SKM-1 (cell line): ENCODE measurements at regions not wholly inside any gene's neighbourhood (a gene's known extent, or its start where the extent isn't known, plus 50 kb on each side); places are given as distances from the start of the nearest gene placed in this dataset.

Experiments
- DNase-seq: peaks from one replicate; lab custom pipeline; 2025; ENCODE audit not compliant: unreplicated experiment; lab: John Stamatoyannopoulos, UW

- DNase-seq, result no peak
These were observed 695.9 kb downstream of the EPHA4 start for GRCh38 chr2:220876080-220876824.

- DNase-seq, result no peak
These were observed 694.6 kb downstream of the EPHA4 start for GRCh38 chr2:220877491-220877890.

GRCh38 chr2:220877897-220878296 lies 694.2 kb downstream of the EPHA4 start:
- no peak for DNase-seq

- DNase-seq, result no peak
These were observed 691.2 kb downstream of the EPHA4 start for GRCh38 chr2:220880623-220881596.

GRCh38 chr2:220882507-220882906 lies 689.6 kb downstream of the EPHA4 start:
- no peak for DNase-seq

GRCh38 chr2:220885593-220885992 lies 686.5 kb downstream of the EPHA4 start:
- no peak for DNase-seq

GRCh38 chr2:220887271-220887870 lies 684.7 kb downstream of the EPHA4 start:
- DNase-seq, result no peak

GRCh38 chr2:220887876-220888275 lies 684.2 kb downstream of the EPHA4 start:
- DNase-seq, result no peak

GRCh38 chr2:220890931-220891330 lies 681.2 kb downstream of the EPHA4 start:
- no peak for DNase-seq

- no peak for DNase-seq
These were observed 680.7 kb downstream of the EPHA4 start for GRCh38 chr2:220891405-220891804.

GRCh38 chr2:220892018-220892634 lies 680.0 kb downstream of the EPHA4 start:
- DNase-seq, result no peak

- DNase-seq, result no peak
These were observed 678.7 kb downstream of the EPHA4 start for GRCh38 chr2:220893411-220893810.

- no peak for DNase-seq
These were observed 678.0 kb downstream of the EPHA4 start for GRCh38 chr2:220894069-220894468.

GRCh38 chr2:220899492-220899891 lies 672.6 kb downstream of the EPHA4 start:
- no peak for DNase-seq

GRCh38 chr2:220904015-220904414 lies 668.1 kb downstream of the EPHA4 start:
- no peak for DNase-seq

- DNase-seq, result no peak
These were observed 658.7 kb downstream of the EPHA4 start for GRCh38 chr2:220913384-220913783.

GRCh38 chr2:220915092-220915623 lies 656.9 kb downstream of the EPHA4 start:
- DNase-seq, result no peak

GRCh38 chr2:220916931-220917330 lies 655.2 kb downstream of the EPHA4 start:
- no peak for DNase-seq

- no peak for DNase-seq
These were observed 641.6 kb downstream of the EPHA4 start for GRCh38 chr2:220930271-220931076.

GRCh38 chr2:220931491-220931890 lies 640.6 kb downstream of the EPHA4 start:
- DNase-seq, result peak; percentile 56
